ENCODE measurements at regions not wholly inside any gene's neighbourhood (a gene's known extent, or its start where the extent isn't known, plus 50 kb on each side); places are given as distances from the start of the nearest gene placed in this dataset.

- H3K27ac Mint-ChIP-seq = no peak overlapping the region
- no peak for TF ChIP-seq CTCF (IDR thresholded peaks at IDR 0.05)
- H3K4me1 Mint-ChIP-seq (ENCODE audit: low read depth) = peaks cover 32% of the 10 kb centered on the region
- H3K27me3 Mint-ChIP-seq (ENCODE audit: insufficient read depth) = peaks cover 3% of the 10 kb centered on the region; the same call in 1 of the 2 replicates
- no peak overlapping the region for H3K4me3 Mint-ChIP-seq
- peaks cover 10% of the 10 kb centered on the region; the same call in 1 of the 2 replicates for H3K9me3 Mint-ChIP-seq
- DNase-seq = no peak
- peaks cover 13% of the 10 kb centered on the region for H3K36me3 Mint-ChIP-seq (ENCODE audit: low read depth)
Observed at GRCh38 chr14:58862416-58863160, 224.8 kb downstream of the DACT1 start.

- no peak for TF ChIP-seq CTCF (IDR thresholded peaks at IDR 0.05)
- no peak overlapping the region for H3K27ac Mint-ChIP-seq
- DNase-seq = no peak
- H3K36me3 Mint-ChIP-seq (ENCODE audit: low read depth) = peaks cover 2% of the 10 kb centered on the region
- peaks cover 3% of the 10 kb centered on the region; the same call in 1 of the 2 replicates for H3K27me3 Mint-ChIP-seq (ENCODE audit: insufficient read depth)
- peaks cover 32% of the 10 kb centered on the region for H3K4me1 Mint-ChIP-seq (ENCODE audit: low read depth)
- no peak overlapping the region for H3K4me3 Mint-ChIP-seq
- H3K9me3 Mint-ChIP-seq = peaks cover 4% of the 10 kb centered on the region; the same call in 1 of the 2 replicates
Observed at GRCh38 chr14:58863661-58864345, 226.0 kb downstream of the DACT1 start.

GRCh38 chr14:58864751-58865513, 227.2 kb downstream of the DACT1 start:
- peaks cover 32% of the 10 kb centered on the region for H3K4me1 Mint-ChIP-seq (ENCODE audit: low read depth)
- TF ChIP-seq CTCF (IDR thresholded peaks at IDR 0.05) = no peak
- H3K27me3 Mint-ChIP-seq (ENCODE audit: insufficient read depth) = peaks cover 3% of the 10 kb centered on the region; the same call in 1 of the 2 replicates
- peak overlapping the region; percentile 79 for H3K4me3 Mint-ChIP-seq
- no peaks in the 10 kb centered on the region for H3K36me3 Mint-ChIP-seq (ENCODE audit: low read depth)
- H3K27ac Mint-ChIP-seq = peak overlapping the region; percentile 83
- H3K9me3 Mint-ChIP-seq = no peaks in the 10 kb centered on the region
- DNase-seq = peak; percentile 82

- no peaks in the 10 kb centered on the region for H3K9me3 Mint-ChIP-seq
- H3K27me3 Mint-ChIP-seq (ENCODE audit: insufficient read depth) = peaks cover 3% of the 10 kb centered on the region; the same call in 1 of the 2 replicates
- no peak for TF ChIP-seq CTCF (IDR thresholded peaks at IDR 0.05)
- peaks cover 32% of the 10 kb centered on the region for H3K4me1 Mint-ChIP-seq (ENCODE audit: low read depth)
- peak overlapping the region; percentile 83 for H3K27ac Mint-ChIP-seq
- H3K36me3 Mint-ChIP-seq (ENCODE audit: low read depth) = no peaks in the 10 kb centered on the region
- DNase-seq = no peak
- peak overlapping the region; percentile 79 for H3K4me3 Mint-ChIP-seq
Observed at GRCh38 chr14:58865514-58866281, 227.9 kb downstream of the DACT1 start.

- peaks cover 3% of the 10 kb centered on the region; the same call in 1 of the 2 replicates for H3K27me3 Mint-ChIP-seq (ENCODE audit: insufficient read depth)
- peak overlapping the region; percentile 83; the same call in 1 of the 2 replicates for H3K27ac Mint-ChIP-seq
- TF ChIP-seq CTCF (IDR thresholded peaks at IDR 0.05) = no peak
- DNase-seq = peak; percentile 7
- no peaks in the 10 kb centered on the region for H3K36me3 Mint-ChIP-seq (ENCODE audit: low read depth)
- no peaks in the 10 kb centered on the region for H3K9me3 Mint-ChIP-seq
- H3K4me3 Mint-ChIP-seq = peak overlapping the region; percentile 47; the same call in 1 of the 2 replicates
- H3K4me1 Mint-ChIP-seq (ENCODE audit: low read depth) = peaks cover 31% of the 10 kb centered on the region
Observed at GRCh38 chr14:58866391-58866790, 228.6 kb downstream of the DACT1 start.
